ENCODE measurements at regions not wholly inside any gene's neighbourhood (a gene's known extent, or its start where the extent isn't known, plus 50 kb on each side); places are given as distances from the start of the nearest gene placed in this dataset.

DNA sequence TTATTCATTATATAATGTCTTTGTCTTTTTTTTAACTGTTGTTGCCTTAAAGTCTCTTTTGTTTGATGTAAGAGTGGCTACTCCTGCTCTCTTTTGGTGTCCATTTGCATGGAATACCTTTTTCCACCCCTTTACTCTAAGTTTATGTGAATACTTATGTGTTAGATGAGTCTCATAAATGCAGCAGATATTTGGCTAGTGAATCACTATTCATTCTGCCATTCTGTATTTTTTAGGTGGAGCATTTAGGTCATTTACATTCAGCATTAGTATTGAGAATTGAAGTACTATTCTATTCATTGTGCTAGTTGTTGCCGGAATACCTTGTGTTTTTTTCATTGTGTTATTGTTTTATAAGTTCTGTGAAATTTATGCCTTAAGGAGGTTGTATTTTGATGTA, 317.1 kb downstream of the ANXA1 start:
- TF ChIP-seq, protein P1, sequence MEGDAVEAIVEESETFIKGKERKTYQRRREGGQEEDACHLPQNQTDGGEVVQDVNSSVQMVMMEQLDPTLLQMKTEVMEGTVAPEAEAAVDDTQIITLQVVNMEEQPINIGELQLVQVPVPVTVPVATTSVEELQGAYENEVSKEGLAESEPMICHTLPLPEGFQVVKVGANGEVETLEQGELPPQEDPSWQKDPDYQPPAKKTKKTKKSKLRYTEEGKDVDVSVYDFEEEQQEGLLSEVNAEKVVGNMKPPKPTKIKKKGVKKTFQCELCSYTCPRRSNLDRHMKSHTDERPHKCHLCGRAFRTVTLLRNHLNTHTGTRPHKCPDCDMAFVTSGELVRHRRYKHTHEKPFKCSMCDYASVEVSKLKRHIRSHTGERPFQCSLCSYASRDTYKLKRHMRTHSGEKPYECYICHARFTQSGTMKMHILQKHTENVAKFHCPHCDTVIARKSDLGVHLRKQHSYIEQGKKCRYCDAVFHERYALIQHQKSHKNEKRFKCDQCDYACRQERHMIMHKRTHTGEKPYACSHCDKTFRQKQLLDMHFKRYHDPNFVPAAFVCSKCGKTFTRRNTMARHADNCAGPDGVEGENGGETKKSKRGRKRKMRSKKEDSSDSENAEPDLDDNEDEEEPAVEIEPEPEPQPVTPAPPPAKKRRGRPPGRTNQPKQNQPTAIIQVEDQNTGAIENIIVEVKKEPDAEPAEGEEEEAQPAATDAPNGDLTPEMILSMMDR (conservative IDR thresholded peaks at IDR 0.05; ENCODE audit: low read length), result no peak
- TF ChIP-seq EZH2phosphoT487 (IDR thresholded peaks at IDR 0.05; ENCODE audit: borderline replicate concordance, low read depth, low read length), result no peak
- intact Hi-C loops (cut with micrococcal nuclease; ENCODE audit: unreplicated experiment), result no loop called here
- DNase-seq (ENCODE audit: low spot score), result no peak
- Histone ChIP-seq H3K79me2 (ENCODE audit: insufficient read depth, low read depth, low read length) (no peaks in the 10 kb centered on the region), H3K4me1 (ENCODE audit: insufficient read depth, low read length, poor library complexity, severe bottlenecking) (no peaks in the 10 kb centered on the region), H3K9me3 (ENCODE audit: low read length) (no peaks in the 10 kb centered on the region), H3K36me3 (ENCODE audit: insufficient read depth, low read length) (no peaks in the 10 kb centered on the region), H4K20me1 (ENCODE audit: insufficient read depth, low read length) (no peaks in the 10 kb centered on the region), H3K4me2 (ENCODE audit: low read length) (no peak overlapping the region), H2AFZ (ENCODE audit: low read length) (no peak overlapping the region), H3K27ac (ENCODE audit: low read depth, low read length, poor library complexity, severe bottlenecking) (no peak overlapping the region), H3K9me2 (ENCODE audit: insufficient read depth, low read length) (no peaks in the 10 kb centered on the region), H3K4me3 (ENCODE audit: low read depth, low read length, poor library complexity, severe bottlenecking) (no peak overlapping the region)
- POLR2A ChIA-PET, result interaction anchor here (0.6 to 1.0 kb wide), 2 partner anchors 17 to 179 kb away, joined by 3 to 5 read pairs; no protein-coding TSS in a partner anchor
- CTCF ChIA-PET (ENCODE audit: unreplicated experiment), result no interaction called here
- BruUV-seq (replicated peaks), result no TSS peak

DNA sequence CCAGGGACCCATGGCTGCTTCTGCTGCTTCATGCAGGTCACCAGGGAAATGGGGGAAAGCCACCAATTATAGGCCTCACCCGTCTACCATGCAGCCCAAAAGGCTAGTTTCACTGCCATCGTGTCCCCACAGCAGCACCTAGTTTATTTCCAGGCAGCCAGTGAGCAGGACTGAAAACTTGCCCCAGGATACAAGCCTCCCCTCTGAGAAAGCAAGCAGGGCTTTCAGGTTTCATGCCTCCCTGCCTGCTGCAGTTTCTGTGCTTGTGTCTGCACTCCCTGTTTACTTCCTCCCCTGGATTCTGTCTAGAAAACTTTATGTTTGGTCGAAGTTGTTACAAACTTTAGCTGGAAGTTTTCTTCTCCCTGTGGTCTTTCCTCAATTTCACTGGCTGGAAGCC, 319.1 kb downstream of the ANXA1 start:
- Histone ChIP-seq H3K9me3 (ENCODE audit: low read length) (no peaks in the 10 kb centered on the region), H2AFZ (ENCODE audit: low read length) (no peak overlapping the region), H3K4me3 (ENCODE audit: low read depth, low read length, poor library complexity, severe bottlenecking) (no peak overlapping the region), H3K4me2 (ENCODE audit: low read length) (no peak overlapping the region), H3K79me2 (ENCODE audit: insufficient read depth, low read depth, low read length) (no peaks in the 10 kb centered on the region), H4K20me1 (ENCODE audit: insufficient read depth, low read length) (no peaks in the 10 kb centered on the region), H3K4me1 (ENCODE audit: insufficient read depth, low read length, poor library complexity, severe bottlenecking) (no peaks in the 10 kb centered on the region), H3K9me2 (ENCODE audit: insufficient read depth, low read length) (no peaks in the 10 kb centered on the region), H3K36me3 (ENCODE audit: insufficient read depth, low read length) (no peaks in the 10 kb centered on the region), H3K27ac (ENCODE audit: low read depth, low read length, poor library complexity, severe bottlenecking) (no peak overlapping the region)
- TF ChIP-seq, protein P1 (conservative IDR thresholded peaks at IDR 0.05; ENCODE audit: low read length), result no peak
- TF ChIP-seq EZH2phosphoT487 (IDR thresholded peaks at IDR 0.05; ENCODE audit: borderline replicate concordance, low read depth, low read length), result no peak
- POLR2A ChIA-PET, result no interaction called here
- BruUV-seq (replicated peaks), result no TSS peak
- no peak for DNase-seq (ENCODE audit: low spot score)
- intact Hi-C loops (cut with micrococcal nuclease; ENCODE audit: unreplicated experiment), result no loop called here
- CTCF ChIA-PET (ENCODE audit: unreplicated experiment), result no interaction called here

GRCh38 chr9:73474002-73474600, 322.4 kb downstream of the ANXA1 start:
- DNase-seq (ENCODE audit: low spot score), result no peak
- H3K27ac ChIP-seq (ENCODE audit: low read depth, low read length, poor library complexity, severe bottlenecking), result no peak overlapping the region
- no peaks in the 10 kb centered on the region for H4K20me1 ChIP-seq (ENCODE audit: insufficient read depth, low read length)
- intact Hi-C loops (cut with micrococcal nuclease; ENCODE audit: unreplicated experiment), result no loop called here
- no peaks in the 10 kb centered on the region for H3K9me3 ChIP-seq (ENCODE audit: low read length)
- no peaks in the 10 kb centered on the region for H3K9me2 ChIP-seq (ENCODE audit: insufficient read depth, low read length)
- ChIA-PET POLR2A (no interaction called here), CTCF (ENCODE audit: unreplicated experiment) (no interaction called here)
- no peaks in the 10 kb centered on the region for H3K79me2 ChIP-seq (ENCODE audit: insufficient read depth, low read depth, low read length)
- no peak overlapping the region for H3K4me3 ChIP-seq (ENCODE audit: low read depth, low read length, poor library complexity, severe bottlenecking)
- no peak overlapping the region for H3K4me2 ChIP-seq (ENCODE audit: low read length)
- no peaks in the 10 kb centered on the region for H3K36me3 ChIP-seq (ENCODE audit: insufficient read depth, low read length)
- BruUV-seq (replicated peaks), result no TSS peak
- TF ChIP-seq, protein P1 (conservative IDR thresholded peaks at IDR 0.05; ENCODE audit: low read length), result no peak
- no peak for TF ChIP-seq EZH2phosphoT487 (IDR thresholded peaks at IDR 0.05; ENCODE audit: borderline replicate concordance, low read depth, low read length)
- no peaks in the 10 kb centered on the region for H3K4me1 ChIP-seq (ENCODE audit: insufficient read depth, low read length, poor library complexity, severe bottlenecking)
- H2AFZ ChIP-seq (ENCODE audit: low read length), result no peak overlapping the region

All from OCI-LY7 (cell line).